DMS114 treated with DMSO at 0.1 percent for 48 hours (cell line): ENCODE measurements at regions not wholly inside any gene's neighbourhood (a gene's known extent, or its start where the extent isn't known, plus 50 kb on each side); places are given as distances from the start of the nearest gene placed in this dataset.

Experiments
- DNase-seq: peaks from one replicate; lab custom pipeline; 2025; ENCODE audit not compliant: unreplicated experiment; lab: John Stamatoyannopoulos, UW

DNA sequence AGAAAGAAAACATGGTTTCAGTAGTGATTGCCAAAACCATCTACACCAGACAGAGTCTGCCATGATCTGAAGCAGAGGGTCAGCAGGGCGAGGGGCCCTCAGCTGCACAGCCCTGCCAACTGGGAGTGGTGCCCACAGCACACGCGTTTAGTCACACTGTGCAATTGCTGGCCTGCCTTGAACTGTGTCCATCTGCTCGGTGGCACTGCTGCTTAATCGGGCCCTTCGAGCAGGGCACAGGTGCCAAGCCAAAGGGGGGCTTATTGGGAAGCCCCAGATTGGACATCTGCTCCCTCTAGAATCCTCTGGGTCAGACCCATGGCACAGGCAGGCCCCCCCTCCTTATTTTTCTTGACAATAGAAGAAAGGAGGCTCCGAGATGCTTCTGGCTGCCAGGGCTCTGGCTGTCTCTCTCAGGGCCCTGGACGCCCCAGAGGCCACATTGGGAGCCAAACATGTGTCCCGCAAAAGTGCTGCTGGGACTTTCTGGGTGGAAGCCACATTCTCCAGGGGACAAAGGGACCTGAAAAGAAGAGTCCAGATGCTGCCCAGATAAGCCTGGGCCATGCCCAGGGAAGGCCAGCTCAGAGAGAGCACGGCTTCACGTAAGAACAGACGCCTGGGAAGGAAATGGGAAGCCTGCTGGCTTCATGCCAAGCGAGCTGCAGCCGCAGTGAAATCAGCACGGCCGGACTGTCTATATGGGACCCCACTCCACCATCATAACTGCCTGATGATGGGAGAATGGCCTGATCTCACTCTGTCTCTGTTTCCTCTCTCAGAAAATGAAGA is 349.2 kb downstream of the GADD45G start:
- DNase-seq: no peak

DNA sequence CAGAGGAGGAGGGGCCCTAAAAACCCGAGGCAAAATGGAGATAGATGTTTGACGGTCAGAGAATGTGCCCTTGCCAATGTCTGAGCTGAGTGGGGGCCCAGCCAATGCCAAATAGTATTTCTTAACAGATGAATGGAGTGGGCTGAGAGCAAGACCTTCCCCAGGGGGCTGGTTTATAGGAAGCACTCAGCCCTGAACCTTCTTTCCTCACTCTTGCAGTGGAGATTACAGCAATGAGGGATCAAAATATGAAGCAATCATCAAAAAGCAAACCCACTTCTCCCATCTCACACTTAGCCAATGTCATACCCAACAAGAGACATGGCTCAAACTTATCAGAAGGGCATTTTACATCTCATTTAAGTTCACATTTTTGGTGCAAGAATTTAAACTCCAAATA is 350.3 kb downstream of the GADD45G start:
- DNase-seq: no peak

DNA sequence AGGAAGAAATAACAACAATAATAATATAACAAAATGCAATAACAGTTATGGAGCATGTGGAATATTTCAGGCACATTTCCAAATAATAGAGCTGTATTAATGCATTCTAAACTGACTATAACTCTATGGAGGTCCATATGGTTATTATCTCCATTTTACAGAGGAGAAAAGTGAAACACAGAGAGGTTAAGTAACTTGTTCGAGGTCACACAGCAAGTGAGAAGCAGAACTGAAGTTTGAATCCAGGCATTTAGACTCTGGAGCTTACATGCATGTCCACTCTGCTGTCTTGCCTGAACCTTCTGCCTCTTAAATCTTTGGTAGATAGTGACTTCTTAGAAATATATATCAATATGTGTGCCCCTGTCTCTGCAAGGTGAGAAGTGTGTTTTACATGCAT is 350.8 kb downstream of the GADD45G start:
- DNase-seq: no peak

DNA sequence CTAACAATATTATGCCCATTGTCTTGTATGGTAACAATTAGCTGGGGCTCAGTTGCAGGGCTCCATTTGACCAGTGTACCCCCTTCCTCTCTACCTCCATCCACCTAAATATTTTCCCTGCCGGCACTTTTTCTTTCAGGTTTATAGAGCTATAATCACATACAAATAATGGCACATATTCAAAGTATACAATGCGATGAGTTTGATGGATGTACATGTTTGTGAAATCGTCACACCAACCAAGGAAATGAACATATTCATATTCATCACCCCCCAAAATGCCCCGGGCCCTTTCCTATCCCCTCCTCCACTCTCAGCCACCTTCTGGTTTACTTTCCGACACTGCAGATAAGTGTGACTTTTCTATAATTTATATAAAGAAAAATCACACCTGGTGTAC is 351.5 kb downstream of the GADD45G start:
- DNase-seq: no peak

DNA sequence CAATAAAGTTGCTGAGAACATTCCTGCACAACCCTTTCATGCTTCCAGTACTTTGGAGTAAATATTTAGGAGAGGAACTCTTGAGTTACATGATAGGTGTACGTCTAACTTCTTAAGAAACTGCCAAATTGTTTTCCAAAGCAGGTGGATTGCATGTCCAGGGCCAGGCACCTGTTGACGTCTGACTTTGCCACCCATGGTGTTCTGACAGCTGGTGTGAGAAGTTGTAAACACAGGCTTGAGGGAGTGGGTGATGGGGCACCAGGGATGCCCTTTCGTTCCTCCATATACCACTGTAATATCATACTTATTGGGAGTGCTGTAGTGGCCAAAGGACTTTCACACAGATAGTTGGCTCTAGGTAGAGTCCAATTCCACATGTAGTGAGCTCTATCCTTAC is 352.1 kb downstream of the GADD45G start:
- no peak for DNase-seq

DNA sequence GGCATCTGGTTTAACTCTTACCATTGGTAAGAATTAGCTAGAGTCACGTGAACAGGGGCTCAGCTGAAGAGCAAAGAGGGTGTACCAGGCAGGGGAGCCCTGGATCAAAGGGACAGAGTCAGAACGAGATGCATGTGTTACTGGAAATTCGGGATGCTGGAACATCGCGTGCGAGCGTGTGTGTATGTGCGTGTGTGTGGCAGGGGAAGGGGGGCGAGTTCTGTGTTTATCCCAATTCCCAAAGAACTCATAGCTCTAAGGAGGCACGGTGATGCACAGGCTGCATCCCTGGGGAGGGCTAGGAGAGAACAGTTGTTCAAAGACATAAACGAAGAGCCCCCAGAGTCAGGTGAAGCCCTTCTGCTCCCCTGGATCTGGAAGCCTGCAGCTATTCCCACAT is 353.3 kb downstream of the GADD45G start:
- no peak for DNase-seq

DNA sequence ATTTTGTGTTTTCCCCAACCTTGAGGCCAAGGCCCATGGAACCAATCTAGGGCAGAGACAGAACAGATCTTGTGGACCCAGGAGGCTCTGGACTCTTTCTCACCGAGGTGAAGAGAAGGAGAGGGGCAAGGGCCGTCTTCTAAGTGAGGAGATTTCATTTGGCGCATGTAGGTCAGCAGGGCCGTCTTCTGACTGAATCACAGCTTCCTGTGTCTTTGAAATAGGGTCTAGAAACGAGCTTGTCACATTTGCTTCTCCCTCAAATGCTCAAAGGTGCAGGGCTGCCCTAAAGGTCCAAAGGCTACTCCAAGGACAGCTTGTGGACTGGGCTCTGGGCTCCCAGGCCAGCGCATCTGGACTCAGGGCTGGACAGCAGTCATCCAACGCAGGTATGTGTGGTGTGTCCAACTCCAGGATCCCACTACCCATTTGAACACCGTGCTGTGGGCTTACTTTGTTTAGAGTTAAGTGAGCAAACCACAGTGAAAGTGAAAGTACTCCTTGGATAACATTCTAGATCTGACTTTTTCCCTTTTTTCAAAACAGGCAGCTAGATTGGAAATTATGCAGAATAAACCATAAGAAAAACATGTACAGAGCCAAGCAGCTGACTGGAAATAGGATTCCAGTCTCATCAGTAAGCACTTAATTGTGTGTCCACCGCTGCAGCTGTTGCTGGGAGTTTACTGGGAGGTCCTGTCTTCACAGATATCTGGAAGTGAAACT is 357.0 kb downstream of the GADD45G start:
- DNase-seq: no peak

DNA sequence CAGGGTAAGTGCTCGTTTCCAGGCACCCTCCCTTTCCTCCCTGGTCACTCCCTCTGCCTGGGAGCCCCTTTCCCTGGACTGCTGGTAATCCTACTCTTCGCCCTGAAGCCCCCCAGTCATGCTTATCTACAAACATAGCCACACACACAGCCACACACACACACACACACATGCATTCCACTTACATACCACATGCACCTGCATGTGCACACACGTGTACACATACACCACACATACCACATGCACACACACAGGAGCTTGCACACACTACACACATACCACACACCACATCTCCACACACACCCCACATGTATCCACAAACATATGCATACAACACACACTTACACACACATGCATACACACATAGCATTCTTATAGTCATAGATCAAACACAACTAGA is 358.5 kb downstream of the GADD45G start:
- DNase-seq: no peak

DNA sequence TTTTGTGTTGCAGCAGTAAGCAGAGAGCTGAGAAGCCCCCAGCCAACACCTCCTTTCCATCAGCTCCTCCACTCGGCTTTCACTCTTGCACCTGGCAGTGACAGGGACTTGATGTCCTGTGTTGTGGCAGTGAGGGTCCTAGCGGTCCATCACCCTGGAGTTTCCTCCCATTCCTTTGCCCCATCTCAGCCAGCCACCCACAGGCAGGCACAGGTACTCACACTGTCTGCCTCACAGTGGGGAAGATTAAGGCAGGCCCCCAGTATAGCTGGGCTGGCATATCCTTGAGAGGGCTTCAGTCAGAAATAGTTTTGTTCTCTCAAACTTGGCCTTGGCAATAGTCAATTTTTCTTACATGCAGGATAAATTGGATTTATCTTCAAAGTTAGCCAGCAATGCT is 362.7 kb downstream of the GADD45G start:
- DNase-seq: no peak

DNA sequence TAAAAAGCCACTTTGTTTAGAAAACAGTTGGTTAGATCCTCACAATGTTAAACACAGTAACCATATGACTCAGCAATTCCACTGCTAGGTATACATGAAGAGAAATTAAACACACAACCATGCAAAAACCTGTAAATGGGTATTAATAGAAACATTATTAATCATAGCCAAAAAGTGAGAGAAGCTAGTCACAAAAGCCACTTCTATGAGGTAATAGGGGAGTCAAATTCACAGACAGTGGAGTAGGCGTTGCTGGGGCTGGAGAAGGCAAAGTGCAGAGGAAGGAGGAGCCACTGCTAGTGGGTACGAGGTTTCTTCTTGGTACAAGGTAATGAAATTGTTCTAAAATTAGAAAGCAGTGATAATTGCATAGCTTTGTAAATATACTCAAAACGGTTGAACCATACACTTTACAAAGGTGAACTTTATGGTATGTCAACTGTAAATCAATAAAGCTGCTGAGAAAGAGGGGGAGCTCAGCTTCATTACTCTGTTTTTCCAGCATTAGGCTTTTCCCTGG is 364.4 kb downstream of the GADD45G start:
- DNase-seq: no peak

DNA sequence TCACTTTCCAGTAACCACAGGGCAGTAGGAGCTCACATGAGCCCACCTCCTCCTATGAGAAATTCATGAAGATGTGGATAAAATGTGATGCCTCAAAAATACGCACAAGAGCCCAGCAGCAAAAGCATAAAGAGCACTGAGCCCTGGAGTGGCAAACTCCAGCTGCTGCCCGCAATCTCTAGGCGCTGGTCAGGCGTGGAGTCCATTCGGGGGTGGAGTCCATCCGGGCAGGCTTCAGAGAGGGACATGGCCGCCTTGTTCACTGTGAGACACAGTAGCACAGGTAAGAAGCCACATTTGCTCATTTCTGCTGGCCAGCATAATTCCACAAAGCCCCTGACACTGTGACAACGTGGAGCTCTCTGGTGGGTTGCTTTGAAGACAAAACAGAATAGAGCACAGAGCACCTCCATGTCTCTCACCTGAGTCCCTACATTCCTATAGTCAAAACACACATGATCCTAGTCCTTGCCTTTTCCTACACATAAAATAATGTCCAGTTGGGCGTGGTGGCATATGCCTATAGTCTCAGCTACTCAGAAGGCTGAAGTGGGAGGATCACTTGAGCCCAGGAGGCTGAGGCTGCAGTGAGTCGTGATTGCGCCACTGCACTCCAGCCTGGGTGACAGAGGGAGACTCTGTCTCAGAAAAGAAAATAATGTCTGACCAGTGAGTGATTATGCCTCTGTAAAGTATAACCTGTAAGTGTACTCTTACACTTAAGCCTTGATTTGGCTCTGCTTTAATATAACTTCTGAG is 365.2 kb downstream of the GADD45G start:
- DNase-seq: no peak

DNA sequence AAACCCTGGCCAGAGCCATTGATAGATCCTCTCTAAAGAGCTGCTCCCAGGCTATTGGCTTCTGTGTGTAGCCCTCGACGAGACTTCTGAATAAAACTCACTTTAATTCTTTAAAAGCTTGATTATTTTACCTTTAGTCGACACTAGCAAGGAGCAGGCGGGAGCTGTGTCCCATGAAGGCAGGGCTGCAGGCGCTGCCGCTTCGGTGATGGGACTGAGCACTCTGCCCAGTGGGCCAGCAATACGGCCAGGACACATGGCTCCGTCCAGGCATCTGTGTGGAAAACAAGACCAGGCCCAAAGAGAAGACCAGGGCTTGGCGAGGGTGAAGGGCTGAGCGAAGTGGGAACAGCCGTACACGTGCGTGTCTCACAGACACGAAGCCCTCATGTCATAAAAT is 365.9 kb downstream of the GADD45G start:
- DNase-seq: no peak

DNA sequence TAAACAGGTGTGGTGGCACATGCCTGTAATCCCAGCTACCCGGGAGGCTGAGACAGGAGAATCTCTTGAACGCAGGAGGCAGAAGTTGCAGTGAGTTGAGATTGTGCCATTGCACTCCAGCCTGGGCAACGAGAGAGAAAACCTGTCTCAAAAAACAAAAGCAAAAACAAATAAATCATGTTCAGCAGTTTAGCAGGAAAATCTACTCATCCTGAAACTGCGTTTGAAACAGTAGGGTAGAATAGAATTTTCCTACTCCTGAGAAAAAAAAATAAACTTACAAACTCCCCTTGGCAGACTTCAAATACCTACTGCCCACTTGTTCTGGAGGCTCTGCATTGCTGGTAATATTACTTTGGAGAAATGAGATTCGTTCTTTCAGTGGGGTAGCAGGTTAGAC is 367.7 kb downstream of the GADD45G start:
- DNase-seq: no peak

DNA sequence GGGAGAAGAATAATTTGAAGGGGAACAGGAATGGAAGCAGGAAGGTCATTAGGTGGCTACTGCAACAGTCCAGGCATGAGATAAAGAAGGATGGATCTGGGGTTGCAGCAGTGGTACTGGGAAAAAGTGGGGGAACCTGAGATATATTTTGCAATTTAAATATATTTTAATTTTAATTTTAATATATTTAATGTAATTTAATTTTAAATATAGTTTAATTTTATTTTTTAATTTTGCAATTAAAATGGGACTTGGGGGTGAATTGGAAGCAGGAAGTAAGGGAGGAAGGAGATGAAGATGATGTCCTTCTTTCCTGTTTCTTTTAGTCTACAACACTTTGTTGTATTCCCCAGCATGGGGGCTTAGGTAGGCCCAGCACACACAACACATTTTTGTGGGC is 369.8 kb downstream of the GADD45G start:
- no peak for DNase-seq

DNA sequence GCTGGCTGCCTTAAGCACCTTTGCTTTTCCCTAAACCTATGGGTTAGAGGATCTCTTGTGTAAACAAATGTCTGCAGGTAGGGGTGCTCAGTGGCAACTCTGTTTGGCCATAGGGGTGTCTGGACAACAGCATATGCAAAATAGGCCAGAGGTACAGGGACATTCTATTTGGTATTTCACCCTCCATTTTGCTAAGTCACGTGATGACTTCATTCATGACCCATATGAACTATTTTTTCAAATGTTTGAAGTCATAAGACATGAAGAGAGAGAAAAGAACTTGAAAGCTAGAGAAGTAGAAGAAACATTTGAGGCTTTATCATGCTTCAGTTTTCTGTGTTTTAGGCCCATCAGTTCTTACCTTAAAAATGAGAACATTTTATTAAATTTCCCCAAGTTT is 370.2 kb downstream of the GADD45G start:
- no peak for DNase-seq

DNA sequence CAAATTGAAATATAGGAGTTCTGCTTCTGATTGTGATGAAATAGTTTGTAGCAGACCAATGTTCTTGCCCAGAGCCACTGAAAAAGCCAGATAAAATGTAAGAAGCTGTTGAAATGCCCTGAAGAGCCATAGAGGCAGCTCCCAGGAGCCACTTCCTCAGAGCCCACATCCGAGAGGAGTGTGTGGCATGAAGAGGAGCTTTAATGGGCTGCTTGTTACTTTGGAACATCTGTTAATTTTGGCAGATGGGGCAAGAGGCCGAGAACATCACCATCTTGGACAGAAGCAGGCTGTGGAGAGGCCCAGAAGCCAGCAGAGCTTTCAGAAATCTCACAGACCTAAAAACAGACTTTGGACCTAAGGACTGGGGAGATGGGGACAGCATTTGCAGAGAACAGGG is 370.8 kb downstream of the GADD45G start:
- DNase-seq: no peak

DNA sequence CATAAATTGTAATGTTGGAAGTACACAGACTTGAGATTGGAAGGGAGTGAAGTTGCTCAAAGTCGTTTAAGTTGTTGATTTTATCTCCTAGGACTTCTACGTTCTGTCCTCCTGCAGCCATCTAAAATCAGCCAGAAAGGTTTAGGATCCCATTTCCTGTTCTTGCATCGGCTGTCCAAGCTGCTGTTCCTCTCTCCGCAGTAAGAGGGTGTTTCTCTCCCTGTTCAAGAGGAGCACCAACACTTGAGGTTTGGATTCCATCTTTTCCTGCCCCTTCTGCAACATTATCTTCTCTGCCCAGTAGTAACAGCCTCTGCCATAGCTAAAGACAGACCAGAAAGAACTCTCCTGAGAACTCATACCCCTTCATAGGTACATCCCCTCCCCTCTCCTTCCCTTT is 373.4 kb downstream of the GADD45G start:
- DNase-seq: no peak

DNA sequence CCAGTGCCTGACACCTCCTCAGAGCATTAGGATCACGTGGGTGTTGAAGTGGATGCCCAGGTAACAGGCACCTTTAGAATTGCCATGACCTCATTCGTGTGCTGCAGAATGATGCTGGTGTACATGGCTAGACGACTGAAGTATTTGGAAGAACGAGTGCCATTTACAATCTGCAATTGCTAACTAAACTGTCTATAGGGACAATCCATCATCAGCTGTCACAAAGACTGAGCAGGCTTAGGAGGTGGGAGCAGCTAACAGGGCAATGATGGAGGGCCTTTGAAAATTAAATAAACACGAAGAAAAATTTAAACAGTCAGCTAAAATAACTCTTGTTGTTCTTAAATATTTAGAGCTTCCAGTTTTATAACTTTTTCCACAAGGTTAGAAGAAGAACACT is 375.8 kb downstream of the GADD45G start:
- no peak for DNase-seq

DNA sequence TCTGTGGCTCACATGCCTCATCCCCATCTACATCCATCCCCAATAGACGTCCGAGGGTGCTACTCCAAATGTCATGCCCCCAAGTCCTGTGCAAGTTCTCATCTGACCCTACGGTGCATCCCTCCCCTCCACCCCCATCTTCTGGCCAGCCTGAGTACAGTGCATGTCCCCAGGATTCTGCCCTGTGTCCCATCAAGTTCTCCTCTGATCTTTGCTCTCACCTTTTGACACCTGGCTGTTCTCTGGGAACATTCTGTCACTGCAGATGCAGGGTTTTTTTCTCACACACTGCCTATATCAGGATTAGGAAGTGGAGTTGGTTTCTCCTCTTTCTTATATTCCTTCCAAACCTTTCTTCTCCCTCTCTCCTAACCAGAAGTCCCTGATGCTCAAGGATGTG is 377.2 kb downstream of the GADD45G start:
- no peak for DNase-seq

DNA sequence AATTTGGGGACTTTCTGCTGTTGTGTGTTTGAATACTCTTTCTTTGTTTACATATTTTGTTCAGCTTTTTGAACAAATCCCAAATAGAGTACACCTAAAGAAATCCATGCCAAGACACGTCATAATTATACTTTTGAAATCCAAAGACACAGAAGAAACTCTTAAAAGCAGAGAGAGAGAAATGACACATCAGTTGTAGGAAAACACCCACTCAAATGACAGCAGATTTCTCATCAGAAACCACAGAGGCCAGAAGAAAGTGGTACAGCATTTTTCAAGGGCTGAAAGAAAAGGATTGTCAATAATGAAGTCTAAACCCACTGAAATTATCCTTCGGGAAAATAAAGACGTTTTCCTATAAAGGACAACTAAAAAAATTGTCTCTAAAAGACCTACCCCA is 378.6 kb downstream of the GADD45G start:
- DNase-seq: no peak

DNA sequence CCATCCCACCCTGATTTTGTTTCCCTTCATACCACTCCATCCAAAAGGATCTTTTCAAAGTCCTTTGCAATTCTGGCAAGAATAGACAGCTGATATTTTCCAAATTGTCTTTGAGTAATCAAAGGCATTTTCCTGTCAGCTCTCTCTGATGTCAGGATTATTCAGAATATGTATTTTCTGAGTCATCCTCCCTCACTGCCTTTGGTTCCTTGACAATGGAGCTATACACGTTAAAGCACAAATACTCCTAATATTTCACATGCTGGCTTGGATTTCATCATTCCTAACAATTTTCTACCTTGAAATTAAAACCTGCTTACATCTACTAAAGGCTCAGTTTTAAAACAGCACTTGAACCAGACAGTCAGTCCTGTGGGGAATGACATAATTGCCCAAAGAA is 379.4 kb downstream of the GADD45G start:
- DNase-seq: no peak

DNA sequence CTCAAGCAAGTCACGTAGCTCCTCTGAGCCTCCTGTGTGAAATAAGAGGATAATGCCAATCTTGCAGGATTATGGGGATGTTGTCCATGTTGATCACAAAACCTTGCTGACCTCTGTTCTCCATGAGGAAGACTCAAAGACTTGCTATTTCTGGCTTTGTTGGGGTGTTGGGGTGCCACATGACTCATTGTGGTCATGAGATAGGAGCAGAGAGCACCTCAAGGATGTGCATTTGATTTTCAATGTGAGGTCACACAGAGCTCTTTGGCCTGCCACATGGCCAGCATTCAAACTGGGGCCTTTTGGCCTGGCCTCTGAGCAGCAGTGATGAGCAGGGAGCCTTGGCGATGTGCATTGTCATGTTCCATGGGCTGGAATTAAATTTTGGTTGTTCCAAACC is 380.3 kb downstream of the GADD45G start:
- no peak for DNase-seq
